ENCODE measurements at regions not wholly inside any gene's neighbourhood (a gene's known extent, or its start where the extent isn't known, plus 50 kb on each side); places are given as distances from the start of the nearest gene placed in this dataset.

DNA sequence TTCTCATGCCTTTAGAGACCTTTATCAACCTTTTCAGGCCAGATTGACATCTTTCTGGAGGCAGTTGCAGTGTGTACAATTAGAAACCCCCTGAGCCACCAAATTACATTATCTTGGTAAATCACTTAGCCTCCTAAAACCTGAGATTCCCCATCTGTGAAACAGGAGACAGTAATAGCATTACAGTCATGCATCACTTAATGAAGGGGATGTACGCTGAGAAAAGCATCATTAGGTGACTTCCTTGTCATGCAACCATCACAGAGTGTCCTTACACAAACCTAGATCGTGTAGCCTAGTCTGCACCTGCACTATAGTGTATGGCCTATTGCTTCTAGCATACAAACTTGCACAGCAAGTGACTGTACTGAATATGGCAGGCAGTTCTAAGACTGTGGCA, 400.8 kb upstream of the CNTN3 start:
- no peak for TF ChIP-seq CTCF (IDR thresholded peaks at IDR 0.05; ENCODE audit: borderline replicate concordance, insufficient read depth, low read depth, low read length)
- H3K4me3 ChIP-seq (ENCODE audit: low read depth, low read length) = no peak overlapping the region

GRCh38 chr3:75035146-75035545, 420.7 kb upstream of the CNTN3 start:
- no peak for TF ChIP-seq CTCF (IDR thresholded peaks at IDR 0.05; ENCODE audit: borderline replicate concordance, insufficient read depth, low read depth, low read length)
- no peak overlapping the region for H3K4me3 ChIP-seq (ENCODE audit: low read depth, low read length)

GRCh38 chr3:75042941-75043340, 428.5 kb upstream of the CNTN3 start:
- TF ChIP-seq CTCF (IDR thresholded peaks at IDR 0.05; ENCODE audit: borderline replicate concordance, insufficient read depth, low read depth, low read length) = no peak
- no peak overlapping the region for H3K4me3 ChIP-seq (ENCODE audit: low read depth, low read length)

- no peak for TF ChIP-seq CTCF (IDR thresholded peaks at IDR 0.05; ENCODE audit: borderline replicate concordance, insufficient read depth, low read depth, low read length)
- no peak overlapping the region for H3K4me3 ChIP-seq (ENCODE audit: low read depth, low read length)
Observed at GRCh38 chr3:75048650-75049049, 434.2 kb upstream of the CNTN3 start.

DNA sequence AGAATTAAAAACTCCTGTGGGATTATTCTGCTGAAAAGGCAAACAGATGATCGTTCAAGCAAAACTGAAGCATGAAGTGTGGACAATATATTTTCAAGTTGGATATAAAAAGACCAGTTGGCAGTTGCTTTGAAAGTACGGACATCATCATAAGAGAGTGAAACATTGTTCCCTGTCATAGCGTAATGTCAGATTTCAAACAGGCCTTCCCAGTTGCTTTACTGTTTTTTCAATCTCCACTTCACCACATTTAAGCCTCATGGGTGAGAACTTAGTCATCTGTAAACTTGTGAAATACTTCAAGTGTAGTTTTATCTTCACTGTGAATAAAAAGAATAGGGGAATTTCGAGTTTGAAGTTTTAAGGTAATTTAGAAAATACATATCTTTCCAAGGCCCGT, 435.1 kb upstream of the CNTN3 start:
- no peak overlapping the region for H3K4me3 ChIP-seq (ENCODE audit: low read depth, low read length)
- TF ChIP-seq CTCF (IDR thresholded peaks at IDR 0.05; ENCODE audit: borderline replicate concordance, insufficient read depth, low read depth, low read length) = no peak

DNA sequence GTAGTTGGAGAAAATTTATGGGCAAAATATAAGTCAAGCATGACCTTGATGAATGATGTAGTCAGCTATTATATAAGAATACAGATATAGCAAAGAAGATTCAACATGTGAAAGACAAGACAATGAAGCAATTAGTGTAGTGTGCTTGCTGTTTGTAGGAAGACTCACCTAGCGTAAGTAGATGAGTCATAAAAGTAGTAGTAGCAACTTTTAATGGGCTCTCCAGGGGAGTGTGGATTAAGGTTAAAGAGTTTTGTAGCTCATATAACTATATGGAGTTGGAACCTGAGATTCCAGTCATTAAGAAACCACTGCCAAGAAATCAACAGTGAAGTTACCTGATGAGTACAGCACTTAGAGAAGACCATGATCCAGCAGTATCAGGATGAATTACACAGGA, 444.7 kb upstream of the CNTN3 start:
- no peak for TF ChIP-seq CTCF (IDR thresholded peaks at IDR 0.05; ENCODE audit: borderline replicate concordance, insufficient read depth, low read depth, low read length)
- no peak overlapping the region for H3K4me3 ChIP-seq (ENCODE audit: low read depth, low read length)

DNA sequence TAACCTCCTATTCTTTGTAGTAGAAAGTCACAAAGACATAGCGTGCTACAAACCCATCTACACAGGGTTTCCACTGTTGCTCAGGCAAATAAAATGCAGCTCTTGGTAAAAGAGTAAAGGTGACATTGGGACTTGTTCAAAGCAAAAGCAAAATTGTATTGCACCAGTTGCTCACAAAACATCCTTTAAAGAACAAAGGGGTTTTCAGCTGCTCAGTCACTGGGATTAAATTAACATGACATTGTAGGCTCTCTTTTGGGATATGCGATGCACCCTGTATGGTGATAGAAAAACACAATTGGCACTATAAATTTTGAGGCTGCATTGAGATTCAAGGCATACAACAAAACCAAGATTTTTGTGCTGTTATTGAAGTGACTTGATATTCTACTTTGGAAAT, 447.3 kb upstream of the CNTN3 start:
- TF ChIP-seq CTCF (IDR thresholded peaks at IDR 0.05; ENCODE audit: borderline replicate concordance, insufficient read depth, low read depth, low read length) = no peak
- no peak overlapping the region for H3K4me3 ChIP-seq (ENCODE audit: low read depth, low read length)

Data from GM12875 (cell line).